Mucosa of descending colon (tissue), 3 donors: ENCODE measurements at regions not wholly inside any gene's neighbourhood (a gene's known extent, or its start where the extent isn't known, plus 50 kb on each side); places are given as distances from the start of the nearest gene placed in this dataset.

Source experiments
- ATAC-seq: fragments of 200-7000 bp; cut with Tn5 transposase; one replicate; pipeline ENCODE4 v1.9.1; 2020; ENCODE audit warnings: mild to moderate bottlenecking, moderate library complexity
- DNase-seq, 3 donors: peaks; one replicate each; pipeline ENCODE4 v3.0.0-alpha.2; 2020
- H3K36me3 ChIP-seq: fragments of 200-600 bp; one replicate; pipeline ENCODE4 v1.8.0; 2021; ENCODE audit warnings: low read depth, mild to moderate bottlenecking
- H3K4me1 ChIP-seq: fragments of 200-600 bp; one replicate; pipeline ENCODE4 v1.8.0; 2021; ENCODE audit warnings: low read depth, mild to moderate bottlenecking
- H3K4me3 ChIP-seq: fragments of 200-600 bp; one replicate; pipeline ENCODE4 v1.8.0; 2021; ENCODE audit warnings: mild to moderate bottlenecking
- H3K9me3 ChIP-seq: fragments of 200-600 bp; one replicate; pipeline ENCODE4 v1.8.0; 2021; ENCODE audit warnings: mild to moderate bottlenecking
- CTCF ChIP-seq: fragments of 200-600 bp; IDR thresholded peaks from one replicate; pipeline ENCODE4 v1.8.0; 2022; ENCODE audit warnings: antibody characterized with exemption, mild to moderate bottlenecking
- intact Hi-C, 2 donors: fragments of 100-400 bp; cut with DNase I in 1 of 2; cut with micrococcal nuclease in 1 of 2; formaldehyde crosslinking; loops; one replicate each; pipeline versions ENCODE4 v1.11.0 to v1.11.1; 2022; cut with DNase I, micrococcal nuclease
- donor health status: DM: no; HTN: no; CAD: no; lungs with moderate emphysema.
- donor health status: DM: no; HTN: no; CAD: no.
- donor health status: DM: no; HTN: yes; CAD: no.

- no peaks in the 10 kb centered on the region for H3K36me3 ChIP-seq
- TF ChIP-seq CTCF = no peak
- intact Hi-C loops = no loop called here
- no peaks in the 10 kb centered on the region for H3K4me1 ChIP-seq
- H3K9me3 ChIP-seq = no peaks in the 10 kb centered on the region
- ATAC-seq (no peak), DNase-seq (no peak)
- no peak overlapping the region for H3K4me3 ChIP-seq
Measured at GRCh38 chr11:130787973-130788570, 128.2 kb downstream of the SNX19 start.

DNA sequence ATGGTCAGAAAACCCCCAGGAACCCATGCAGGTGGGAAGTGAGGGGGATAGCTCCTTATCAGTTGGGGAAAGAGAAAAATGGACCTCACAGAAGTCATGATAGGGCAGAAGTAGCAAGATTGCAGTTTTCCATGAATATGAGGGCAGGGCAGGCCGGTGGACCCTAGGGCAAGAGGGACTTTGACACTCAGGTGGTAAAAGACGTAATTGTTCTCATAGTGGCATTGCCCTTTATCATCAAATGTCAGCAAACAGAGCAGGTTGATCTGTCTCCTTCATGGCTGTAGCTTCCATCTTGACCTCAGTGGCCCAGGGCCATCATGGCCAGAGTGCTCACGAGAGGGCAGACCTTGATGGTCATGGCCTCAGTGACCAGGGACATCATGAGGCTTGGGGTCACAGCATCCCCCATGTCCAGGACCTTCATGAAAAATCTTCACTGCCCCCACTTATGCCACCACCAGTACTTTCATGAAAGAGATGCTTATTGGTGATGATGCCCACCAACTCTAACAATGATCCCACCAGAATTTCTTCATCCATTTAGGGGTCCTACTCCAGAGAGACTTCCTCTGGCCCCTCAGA is 127.1 kb downstream of the SNX19 start:
- DNase-seq (no peak), ATAC-seq (no peak)
- no peak for TF ChIP-seq CTCF
- Histone ChIP-seq H3K9me3 (no peaks in the 10 kb centered on the region), H3K36me3 (no peaks in the 10 kb centered on the region), H3K4me1 (no peaks in the 10 kb centered on the region), H3K4me3 (no peak overlapping the region)
- intact Hi-C loops = no loop called here

GRCh38 chr11:130790689-130791088 is 125.6 kb downstream of the SNX19 start:
- no peaks in the 10 kb centered on the region for H3K36me3 ChIP-seq
- H3K4me3 ChIP-seq = no peak overlapping the region
- intact Hi-C loops = no loop called here
- no peak for TF ChIP-seq CTCF
- DNase-seq (no peak), ATAC-seq (no peak)
- no peaks in the 10 kb centered on the region for H3K9me3 ChIP-seq
- no peaks in the 10 kb centered on the region for H3K4me1 ChIP-seq

GRCh38 chr11:130792772-130793171 is 123.5 kb downstream of the SNX19 start:
- H3K4me1 ChIP-seq = no peaks in the 10 kb centered on the region
- no peak overlapping the region for H3K4me3 ChIP-seq
- DNase-seq (no peak), ATAC-seq (no peak)
- intact Hi-C loops = no loop called here
- H3K36me3 ChIP-seq = no peaks in the 10 kb centered on the region
- no peaks in the 10 kb centered on the region for H3K9me3 ChIP-seq
- no peak for TF ChIP-seq CTCF

GRCh38 chr11:130796828-130797227 is 119.5 kb downstream of the SNX19 start:
- Histone ChIP-seq H3K4me1 (no peaks in the 10 kb centered on the region), H3K36me3 (no peaks in the 10 kb centered on the region), H3K9me3 (no peaks in the 10 kb centered on the region), H3K4me3 (no peak overlapping the region)
- DNase-seq (no peak), ATAC-seq (no peak)
- TF ChIP-seq CTCF = no peak
- intact Hi-C loops = no loop called here

GRCh38 chr11:130798280-130798679 is 118.0 kb downstream of the SNX19 start:
- Histone ChIP-seq H3K4me3 (no peak overlapping the region), H3K9me3 (no peaks in the 10 kb centered on the region), H3K4me1 (no peaks in the 10 kb centered on the region), H3K36me3 (no peaks in the 10 kb centered on the region)
- DNase-seq (no peak), ATAC-seq (no peak)
- intact Hi-C loops = no loop called here
- no peak for TF ChIP-seq CTCF
